Neural progenitor cell (in vitro differentiated cells): ENCODE measurements at regions not wholly inside any gene's neighbourhood (a gene's known extent, or its start where the extent isn't known, plus 50 kb on each side); places are given as distances from the start of the nearest gene placed in this dataset.

Experiments
- DNase-seq: peaks from one replicate; pipeline ENCODE4 v3.0.0-alpha.2; 2016; ENCODE audit warnings: low spot score
- H2AFZ ChIP-seq: fragments of 200-600 bp; sonication (generic); replicated peaks from 2 replicates; pipeline ENCODE4 v1.6.1; 2016; ENCODE audit warnings: antibody characterized with exemption
- H3F3A ChIP-seq: fragments of 200-600 bp; sonication (generic); 2 replicates; pipeline ENCODE4 v1.6.1; 2016; ENCODE audit warnings: antibody characterized with exemption, low read depth
- H3K27ac ChIP-seq: fragments of 200-600 bp; sonication (generic); 2 replicates; pipeline ENCODE4 v1.5.1; 2016; ENCODE audit warnings: mild to moderate bottlenecking
- H3K27me3 ChIP-seq: fragments of 200-600 bp; sonication (generic); 2 replicates; pipeline ENCODE4 v1.6.1; 2016; ENCODE audit warnings: mild to moderate bottlenecking, moderate library complexity
- H3K36me3 ChIP-seq: fragments of 200-600 bp; sonication (generic); 2 replicates; pipeline ENCODE4 v1.5.1; 2016
- H3K4me1 ChIP-seq: fragments of 200-600 bp; sonication (generic); 2 replicates; pipeline ENCODE4 v1.6.1; 2016; ENCODE audit warnings: mixed run types
- H3K4me2 ChIP-seq: fragments of 200-600 bp; sonication (generic); 2 replicates; pipeline ENCODE4 v1.6.1; 2016
- H3K4me3 ChIP-seq: fragments of 200-600 bp; sonication (generic); 2 replicates; pipeline ENCODE4 v1.5.1; 2016
- H3K79me2 ChIP-seq: fragments of 200-600 bp; sonication (generic); 2 replicates; pipeline ENCODE4 v1.6.1; 2016; ENCODE audit warnings: low read depth
- H3K9ac ChIP-seq: fragments of 200-600 bp; sonication (generic); 2 replicates; pipeline ENCODE4 v1.6.1; 2016
- H3K9me3 ChIP-seq: fragments of 200-600 bp; sonication (generic); 2 replicates; pipeline ENCODE4 v1.5.1; 2016; ENCODE audit warnings: low read depth
- H4K20me1 ChIP-seq: fragments of 200-600 bp; sonication (generic); 2 replicates; pipeline ENCODE4 v1.6.1; 2016; ENCODE audit warnings: low read depth
- H3K27ac Mint-ChIP-seq: 3 replicates; pipeline ENCODE4 v1.8.0; 2021; ENCODE audit warnings: mixed read lengths
- H3K27me3 Mint-ChIP-seq: 2 replicates; pipeline ENCODE4 v1.8.0; 2022; ENCODE audit warnings: low read depth, mild to moderate bottlenecking, inconsistent platforms, moderate library complexity, mixed read lengths; ENCODE audit not compliant: insufficient read depth
- H3K36me3 Mint-ChIP-seq: 3 replicates; pipeline ENCODE4 v1.8.0; 2021; ENCODE audit warnings: mixed read lengths
- H3K4me1 Mint-ChIP-seq: 3 replicates; pipeline ENCODE4 v1.8.0; 2021; ENCODE audit warnings: mixed read lengths
- H3K4me3 Mint-ChIP-seq: 3 replicates; pipeline ENCODE4 v1.8.0; 2021; ENCODE audit warnings: mild to moderate bottlenecking, moderate library complexity, mixed read lengths
- H3K9me3 Mint-ChIP-seq: 3 replicates; pipeline ENCODE4 v1.8.0; 2020; ENCODE audit warnings: mixed read lengths
- CTCF ChIP-seq: fragments of 200-600 bp; sonication (generic); IDR thresholded peaks from 2 replicates; pipeline ENCODE4 v1.5.1; 2017; ENCODE audit warnings: antibody characterized with exemption, mild to moderate bottlenecking
- EZH2 ChIP-seq: fragments of 200-600 bp; sonication (generic); IDR thresholded peaks from 2 replicates; pipeline ENCODE4 v1.6.1; 2017; ENCODE audit warnings: antibody characterized with exemption, mild to moderate bottlenecking, moderate library complexity
- EZH2phosphoT487 ChIP-seq: fragments of 200-600 bp; sonication (generic); IDR thresholded peaks from 2 replicates; pipeline ENCODE4 v1.6.1; 2017; ENCODE audit warnings: antibody characterized with exemption

GRCh38 chr1:166457700-166458099 is 290.9 kb upstream of the FAM78B start:
- Histone ChIP-seq H3K4me1 (no peaks in the 10 kb centered on the region), H3K4me3 (no peak overlapping the region), H3K79me2 (no peaks in the 10 kb centered on the region), H3K27ac (no peak overlapping the region), H2AFZ (no peak overlapping the region), H4K20me1 (no peaks in the 10 kb centered on the region), H3K27me3 (no peaks in the 10 kb centered on the region), H3K9me3 (no peaks in the 10 kb centered on the region), H3K9ac (no peak overlapping the region), H3F3A (no peaks in the 10 kb centered on the region), H3K36me3 (no peaks in the 10 kb centered on the region), H3K4me2 (no peak overlapping the region)
- H3K27me3 Mint-ChIP-seq, result peaks cover 2% of the 10 kb centered on the region
- no peak overlapping the region for H3K4me3 Mint-ChIP-seq
- H3K9me3 Mint-ChIP-seq, result no peaks in the 10 kb centered on the region
- no peak for TF ChIP-seq EZH2phosphoT487
- no peak for TF ChIP-seq EZH2
- TF ChIP-seq CTCF, result no peak
- no peak overlapping the region for H3K27ac Mint-ChIP-seq
- no peak for DNase-seq
- no peaks in the 10 kb centered on the region for H3K4me1 Mint-ChIP-seq
- no peaks in the 10 kb centered on the region for H3K36me3 Mint-ChIP-seq

- Mint-ChIP-seq H3K27me3 (peaks cover 2% of the 10 kb centered on the region), H3K36me3 (no peaks in the 10 kb centered on the region), H3K4me1 (no peaks in the 10 kb centered on the region), H3K9me3 (peaks cover 4% of the 10 kb centered on the region), H3K4me3 (peak overlapping the region; percentile 11), H3K27ac (no peak overlapping the region)
- no peaks in the 10 kb centered on the region for H3K36me3 ChIP-seq
- no peaks in the 10 kb centered on the region for H3K79me2 ChIP-seq
- no peaks in the 10 kb centered on the region for H3K4me1 ChIP-seq
- no peak overlapping the region for H3K27ac ChIP-seq
- H3K9me3 ChIP-seq, result peaks cover 9% of the 10 kb centered on the region
- no peak for TF ChIP-seq EZH2
- no peak for TF ChIP-seq CTCF
- TF ChIP-seq EZH2phosphoT487, result no peak
- no peaks in the 10 kb centered on the region for H3F3A ChIP-seq
- H3K4me3 ChIP-seq, result no peak overlapping the region
- H2AFZ ChIP-seq, result no peak overlapping the region
- DNase-seq, result no peak
- H4K20me1 ChIP-seq, result no peaks in the 10 kb centered on the region
- H3K9ac ChIP-seq, result no peak overlapping the region
- no peaks in the 10 kb centered on the region for H3K27me3 ChIP-seq
- no peak overlapping the region for H3K4me2 ChIP-seq
Measured at GRCh38 chr1:166464333-166464732, 297.5 kb upstream of the FAM78B start.

GRCh38 chr1:166470014-166470413 is 303.2 kb upstream of the FAM78B start:
- Histone ChIP-seq H3K4me1 (peaks cover 4% of the 10 kb centered on the region), H3K27ac (no peak overlapping the region), H2AFZ (no peak overlapping the region), H3K4me3 (no peak overlapping the region), H3K79me2 (no peaks in the 10 kb centered on the region), H3K9ac (no peak overlapping the region), H3K4me2 (no peak overlapping the region), H3F3A (no peaks in the 10 kb centered on the region), H3K36me3 (no peaks in the 10 kb centered on the region), H4K20me1 (no peaks in the 10 kb centered on the region), H3K9me3 (no peaks in the 10 kb centered on the region), H3K27me3 (no peaks in the 10 kb centered on the region)
- H3K4me1 Mint-ChIP-seq, result peaks cover 21% of the 10 kb centered on the region
- no peak overlapping the region for H3K27ac Mint-ChIP-seq
- no peaks in the 10 kb centered on the region for H3K36me3 Mint-ChIP-seq
- H3K9me3 Mint-ChIP-seq, result peaks cover 1% of the 10 kb centered on the region
- no peak overlapping the region for H3K4me3 Mint-ChIP-seq
- H3K27me3 Mint-ChIP-seq, result no peaks in the 10 kb centered on the region
- no peak for TF ChIP-seq EZH2phosphoT487
- TF ChIP-seq CTCF, result no peak
- no peak for TF ChIP-seq EZH2
- DNase-seq, result no peak
